Raji (cell line): ENCODE measurements at regions not wholly inside any gene's neighbourhood (a gene's known extent, or its start where the extent isn't known, plus 50 kb on each side); places are given as distances from the start of the nearest gene placed in this dataset.
A peak's percentile ranks its signal among the peaks of the same experiment; 100 is the strongest.

ENCODE experiments used
- POLR2A ChIP-seq: IDR thresholded peaks from 2 replicates; pipeline ENCODE4 v1.6.1; 2011; ENCODE audit warnings: low read depth, low read length, control low read depth; ENCODE audit not compliant: insufficient read depth

DNA sequence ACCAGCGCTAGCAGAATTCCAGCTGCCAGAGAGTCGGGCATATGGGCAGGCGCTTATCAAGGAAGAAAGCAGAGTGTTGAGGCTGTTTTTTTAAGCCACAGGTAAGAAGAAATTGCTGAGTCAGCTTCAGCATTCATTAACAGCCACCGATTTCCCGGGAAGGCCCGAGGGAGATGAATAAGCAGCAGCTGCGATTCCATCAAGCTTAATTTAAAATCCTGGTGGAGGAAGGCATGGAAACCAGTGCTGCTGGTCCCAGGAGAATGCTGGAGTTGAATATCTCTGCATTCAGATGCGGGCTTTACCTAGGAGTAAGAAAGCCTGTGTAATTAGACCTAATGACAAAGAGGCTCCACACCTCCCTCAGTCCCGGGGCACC is 168.8 kb downstream of the BRD1 start:
- no peak for TF ChIP-seq POLR2A

GRCh38 chr22:49657974-49658590 is 169.6 kb downstream of the BRD1 start:
- TF ChIP-seq POLR2A = no peak

DNA sequence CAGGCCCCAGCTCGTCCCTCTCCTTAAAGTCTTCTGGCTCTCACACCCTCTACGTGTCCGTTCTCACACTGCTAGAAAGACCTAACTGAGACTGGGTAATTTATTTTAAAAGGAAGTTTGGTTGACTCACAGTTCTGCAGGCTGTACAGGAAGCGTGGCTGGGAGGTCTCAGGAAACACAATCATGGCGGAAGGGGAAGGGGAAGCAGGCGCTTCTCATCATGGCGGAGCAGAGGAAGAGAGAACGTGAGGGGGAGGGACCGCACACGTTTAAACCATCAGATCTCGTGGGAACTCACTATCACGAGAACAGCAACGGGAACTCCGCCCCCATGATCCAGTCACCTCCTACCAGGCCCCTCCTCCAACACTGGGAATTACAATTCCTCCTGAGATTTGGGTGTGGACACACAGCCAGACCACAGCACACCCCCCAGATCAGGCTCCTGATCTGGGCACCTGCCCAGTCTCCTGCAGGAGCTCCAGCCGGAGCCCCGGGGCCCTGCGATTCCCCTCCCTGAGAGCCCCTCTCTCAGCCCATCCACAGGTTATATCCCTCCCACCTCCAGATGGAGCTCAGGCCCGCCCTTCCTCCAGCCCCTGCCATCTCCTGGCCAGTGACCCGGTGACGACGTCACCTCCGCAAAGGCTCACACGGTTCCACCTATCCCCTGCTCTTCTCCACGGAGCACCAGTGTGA is 170.2 kb downstream of the BRD1 start:
- TF ChIP-seq POLR2A = peak; percentile 84

DNA sequence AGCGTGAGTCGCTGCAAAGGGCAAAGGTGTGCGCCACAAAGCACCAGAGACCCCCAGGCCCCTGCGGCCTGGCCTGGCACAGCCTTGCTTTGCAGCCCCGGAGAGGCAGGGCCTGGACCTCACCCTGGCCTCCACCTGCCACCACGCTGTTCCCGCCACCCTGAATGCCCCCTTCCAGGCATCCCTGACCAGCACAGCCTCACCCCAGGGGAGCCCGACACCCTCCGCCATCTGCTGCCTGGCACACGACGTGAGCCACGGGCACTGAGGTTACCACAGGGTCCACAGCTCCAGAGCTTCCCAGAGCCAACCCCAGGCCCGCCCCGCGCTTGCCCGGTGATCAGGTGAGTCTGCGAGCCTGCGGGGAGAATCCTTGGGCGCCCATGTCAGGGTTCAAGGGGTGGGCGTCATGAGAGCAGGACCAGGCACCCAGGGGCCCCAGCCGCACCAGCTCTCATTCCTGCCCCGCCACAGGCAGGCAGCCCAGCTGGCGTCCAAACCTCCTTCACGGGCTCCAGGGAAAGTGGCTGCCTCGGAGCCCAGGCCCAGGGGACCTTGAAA is 171.3 kb downstream of the BRD1 start:
- TF ChIP-seq POLR2A = no peak

DNA sequence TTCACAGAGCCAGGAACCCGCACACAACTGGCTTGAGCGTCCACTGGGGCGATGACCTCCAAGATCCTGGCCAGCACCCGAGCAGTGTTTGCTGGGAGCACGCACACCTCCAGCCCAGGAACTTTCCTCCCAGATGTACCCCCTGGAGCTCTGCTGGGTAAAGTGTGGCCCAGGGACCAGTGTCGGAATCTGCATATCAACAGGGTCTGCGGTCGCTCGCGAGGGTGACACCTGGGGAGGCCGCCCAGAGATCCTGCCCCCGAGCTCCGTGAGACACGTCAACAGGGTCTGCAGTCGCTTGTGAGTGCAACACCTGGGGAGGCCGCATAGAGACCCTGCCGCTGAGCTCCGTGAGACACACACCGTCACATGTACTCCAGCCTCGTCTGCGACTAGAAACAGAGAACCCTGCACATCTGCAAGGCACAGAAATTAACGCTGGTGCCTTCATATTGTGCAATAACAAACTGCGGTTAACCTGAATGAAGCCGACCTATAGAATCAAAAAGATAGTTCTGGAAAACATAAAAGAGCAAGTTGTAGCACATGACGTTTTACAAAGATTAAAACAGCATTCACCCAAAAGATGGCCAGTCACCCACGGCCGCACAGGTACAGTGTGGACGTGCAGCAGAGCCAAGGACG is 172.4 kb downstream of the BRD1 start:
- TF ChIP-seq POLR2A = no peak

DNA sequence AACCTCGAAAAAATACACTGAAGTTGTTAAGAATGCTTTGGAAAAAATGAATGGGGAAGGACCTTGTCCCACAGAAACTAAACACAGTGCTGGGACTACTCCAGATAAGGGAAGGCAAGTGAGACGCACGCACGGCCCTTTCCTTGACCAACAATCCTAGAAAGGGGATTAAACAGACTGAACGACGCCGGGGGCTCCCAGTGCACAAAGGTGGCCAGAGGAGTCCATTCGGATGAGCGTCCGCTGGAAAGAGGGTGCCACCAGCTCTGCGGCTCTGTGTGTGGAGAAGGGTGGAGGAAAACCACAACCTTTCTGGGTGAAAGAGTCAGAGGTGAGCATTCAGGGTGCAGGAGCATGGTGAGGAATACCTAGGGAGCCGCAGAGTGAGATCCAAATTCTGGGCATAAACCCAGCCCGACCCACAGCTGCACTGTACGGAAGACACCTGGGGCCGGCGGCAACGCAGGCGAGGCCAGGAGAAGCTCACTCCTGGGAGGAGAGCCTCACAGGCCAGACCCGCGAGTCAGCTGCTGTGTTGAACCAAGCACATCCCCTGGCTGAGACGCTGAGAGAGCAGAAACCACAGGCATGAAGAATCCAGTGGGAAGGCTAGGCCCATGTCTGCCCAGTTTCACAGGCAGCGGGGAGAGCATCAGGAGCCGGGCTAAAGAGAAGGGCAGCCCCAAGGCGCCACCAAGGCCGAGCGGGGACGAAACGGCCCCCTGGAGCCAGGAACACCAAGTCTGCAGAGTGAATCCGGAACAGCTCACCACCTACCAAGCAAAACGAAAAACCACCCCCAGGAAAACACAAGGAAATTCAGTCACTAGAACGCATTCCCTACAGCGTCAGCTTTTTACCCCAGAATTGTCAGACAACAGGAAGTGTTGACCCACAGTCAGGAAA is 177.1 kb downstream of the BRD1 start:
- no peak for TF ChIP-seq POLR2A

DNA sequence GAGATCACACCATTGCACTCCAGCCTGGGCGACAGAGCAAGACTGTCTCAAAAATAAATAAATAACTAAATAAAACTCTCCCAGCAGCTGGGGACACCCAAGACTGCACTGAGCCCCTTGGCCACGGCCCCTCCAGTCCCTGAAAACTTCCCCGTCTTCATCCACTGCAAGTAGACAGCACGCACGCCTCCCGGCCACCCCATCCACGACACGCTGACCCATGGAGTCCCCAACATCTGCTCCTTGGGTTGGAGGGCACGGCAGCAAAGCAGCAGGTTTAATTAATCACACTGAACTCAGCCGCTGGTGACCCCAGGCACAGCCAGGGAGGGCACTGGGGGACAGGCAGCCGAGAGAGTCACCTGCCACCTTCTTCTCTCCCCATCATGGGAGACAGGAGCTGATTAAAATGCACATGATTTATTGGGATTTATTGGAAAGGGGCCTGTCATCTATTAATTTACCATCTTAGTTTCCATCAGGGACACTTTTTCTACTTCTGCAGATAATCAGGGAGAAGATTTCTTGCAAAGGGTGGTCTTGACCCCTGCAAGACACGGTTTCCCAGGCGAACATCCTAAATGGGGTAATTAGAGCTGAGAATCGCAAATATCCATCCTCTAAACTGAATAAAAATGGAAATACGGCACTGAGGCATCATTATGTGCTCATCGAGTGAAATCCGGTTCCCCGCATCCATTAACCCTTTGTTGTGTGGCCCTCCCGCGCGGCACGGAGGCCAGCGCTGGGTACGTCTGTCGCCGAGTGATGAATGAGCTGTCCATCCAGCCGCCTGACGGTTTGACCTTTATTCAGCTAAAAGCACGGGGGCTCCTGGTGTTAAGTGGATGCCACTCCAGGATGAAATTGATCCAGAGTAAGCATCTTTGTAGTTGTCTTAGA is 178.3 kb downstream of the BRD1 start:
- no peak for TF ChIP-seq POLR2A

- TF ChIP-seq POLR2A = no peak
Measured at GRCh38 chr22:49648053-49648452, 179.6 kb downstream of the BRD1 start.

GRCh38 chr22:49647627-49648026 is 180.0 kb downstream of the BRD1 start:
- TF ChIP-seq POLR2A = no peak

- no peak for TF ChIP-seq POLR2A
Measured at GRCh38 chr22:49646876-49647275, 180.8 kb downstream of the BRD1 start.

GRCh38 chr22:49645791-49646550 is 181.7 kb downstream of the BRD1 start:
- no peak for TF ChIP-seq POLR2A

DNA sequence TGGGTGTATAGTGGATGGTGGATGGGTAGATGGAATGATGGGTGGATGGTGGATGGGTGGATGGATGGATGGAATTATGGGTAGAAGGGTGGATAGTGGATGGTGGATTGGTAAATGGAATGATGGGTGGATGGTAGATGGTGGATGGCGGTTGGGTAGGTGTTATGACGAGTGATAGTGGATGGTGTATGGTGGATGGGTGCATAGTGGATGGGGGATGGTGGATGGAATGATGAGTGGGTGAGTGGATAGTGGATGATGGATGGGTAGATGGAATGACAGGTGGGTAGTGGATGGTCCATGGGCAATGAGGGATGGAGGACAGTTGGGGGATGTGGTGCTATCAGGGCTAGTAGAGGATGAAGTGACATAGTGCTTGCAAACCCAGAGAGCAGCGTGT is 182.4 kb downstream of the BRD1 start:
- TF ChIP-seq POLR2A = no peak

GRCh38 chr22:49643998-49644397 is 183.7 kb downstream of the BRD1 start:
- TF ChIP-seq POLR2A = no peak
